Mesendoderm (in vitro differentiated cells): ENCODE measurements at regions not wholly inside any gene's neighbourhood (a gene's known extent, or its start where the extent isn't known, plus 50 kb on each side); places are given as distances from the start of the nearest gene placed in this dataset.

Experiments
- DNase-seq: peaks from one replicate; pipeline ENCODE4 v3.0.0; 2013
- H2AK5ac ChIP-seq: 2 replicates; pipeline ENCODE4 v1.6.1; 2013; ENCODE audit warnings: low read length, inconsistent platforms
- H2BK120ac ChIP-seq: 2 replicates; pipeline ENCODE4 v1.6.1; 2013; ENCODE audit warnings: low read depth, mild to moderate bottlenecking, low read length, moderate library complexity, mixed read lengths
- H2BK15ac ChIP-seq: replicated peaks from 2 replicates; pipeline ENCODE4 v1.6.1; 2013; ENCODE audit warnings: low read depth, mild to moderate bottlenecking, moderate library complexity
- H2BK5ac ChIP-seq: 2 replicates; pipeline ENCODE4 v1.6.1; 2013; ENCODE audit warnings: low read length, inconsistent platforms
- H3K18ac ChIP-seq: 2 replicates; pipeline ENCODE4 v1.6.1; 2013; ENCODE audit warnings: mild to moderate bottlenecking, low read length, mixed read lengths
- H3K23ac ChIP-seq: one replicate; pipeline ENCODE4 v1.6.1; 2013; ENCODE audit warnings: low read length
- H3K27ac ChIP-seq: 2 replicates; pipeline ENCODE4 v1.5.1; 2013; ENCODE audit warnings: low read depth, mild to moderate bottlenecking, inconsistent platforms, low read length, moderate library complexity
- H3K27me3 ChIP-seq: 2 replicates; pipeline ENCODE4 v1.6.1; 2013; ENCODE audit warnings: low read length, control low read depth, mild to moderate bottlenecking, inconsistent platforms; ENCODE audit not compliant: insufficient read depth, poor library complexity
- H3K36me3 ChIP-seq: 2 replicates; pipeline ENCODE4 v1.6.1; 2013; ENCODE audit warnings: low read length, inconsistent platforms; ENCODE audit not compliant: control insufficient read depth, insufficient read depth
- H3K4ac ChIP-seq: one replicate; pipeline ENCODE4 v1.6.1; 2013; ENCODE audit warnings: low read depth, mild to moderate bottlenecking, low read length, moderate library complexity
- H3K4me1 ChIP-seq: 2 replicates; pipeline ENCODE4 v1.6.1; 2013; ENCODE audit warnings: low read depth, low read length, inconsistent platforms; ENCODE audit not compliant: control insufficient read depth
- H3K4me2 ChIP-seq: 2 replicates; pipeline ENCODE4 v1.6.1; 2013; ENCODE audit warnings: low read length
- H3K4me3 ChIP-seq: 2 replicates; pipeline ENCODE4 v1.5.1; 2013; ENCODE audit warnings: mild to moderate bottlenecking, low read length
- H3K56ac ChIP-seq: one replicate; pipeline ENCODE4 v1.6.1; 2013; ENCODE audit warnings: low read length
- H3K79me1 ChIP-seq: 2 replicates; pipeline ENCODE4 v1.6.1; 2013; ENCODE audit warnings: low read length, inconsistent platforms
- H3K79me2 ChIP-seq: 2 replicates; pipeline ENCODE4 v1.6.1; 2013; ENCODE audit warnings: mild to moderate bottlenecking, low read length; ENCODE audit not compliant: control insufficient read depth, insufficient read depth
- H3K9ac ChIP-seq: 2 replicates; pipeline ENCODE4 v1.6.1; 2013; ENCODE audit warnings: low read length, inconsistent platforms
- H4K5ac ChIP-seq: one replicate; pipeline ENCODE4 v1.6.1; 2013; ENCODE audit warnings: low read length
- H4K8ac ChIP-seq: one replicate; pipeline ENCODE4 v1.6.1; 2013; ENCODE audit warnings: low read depth, mild to moderate bottlenecking, control low read depth, low read length, moderate library complexity
- WGBS: extraction: QIAGEN DNeasy Blood & Tissue Kit; methylation state at CpG from one replicate; pipeline ENCODE4 v1.1.7; 2013; ENCODE audit warnings: low lambda C conversion rate, missing lambda C conversion rate; ENCODE audit not compliant: insufficient coverage; ENCODE audit errors: extremely low coverage; 5-methylcytosine and 5-hydroxymethylcytosine counted together

GRCh38 chr5:54766748-54767147 is 218.6 kb downstream of the ESM1 start:
- H2BK120ac ChIP-seq, result no peak overlapping the region
- DNase-seq, result peak; percentile 27
- H2BK5ac ChIP-seq, result no peak overlapping the region
- H3K27ac ChIP-seq, result no peak overlapping the region
- no peaks in the 10 kb centered on the region for H3K79me1 ChIP-seq
- no peak overlapping the region for H3K9ac ChIP-seq
- no peaks in the 10 kb centered on the region for H3K79me2 ChIP-seq
- H3K4me1 ChIP-seq, result no peaks in the 10 kb centered on the region
- no peak overlapping the region for H3K4ac ChIP-seq
- no peak overlapping the region for H2BK15ac ChIP-seq
- H2AK5ac ChIP-seq, result no peak overlapping the region
- H3K27me3 ChIP-seq, result no peaks in the 10 kb centered on the region
- H3K23ac ChIP-seq, result no peak overlapping the region
- H4K5ac ChIP-seq, result no peak overlapping the region
- no CpG with 5 or more reads among the region's 1 CpG for WGBS
- no peak overlapping the region for H4K8ac ChIP-seq
- H3K4me3 ChIP-seq, result no peak overlapping the region
- H3K4me2 ChIP-seq, result no peak overlapping the region
- no peak overlapping the region for H3K56ac ChIP-seq
- H3K18ac ChIP-seq, result no peak overlapping the region
- H3K36me3 ChIP-seq, result no peaks in the 10 kb centered on the region

GRCh38 chr5:54765165-54766028 is 220.0 kb downstream of the ESM1 start:
- H2BK120ac ChIP-seq, result no peak overlapping the region
- WGBS, result no CpG with 5 or more reads among the region's 5 CpGs

GRCh38 chr5:54764102-54765090 is 221.0 kb downstream of the ESM1 start:
- Histone ChIP-seq H3K27ac (no peak overlapping the region), H2AK5ac (no peak overlapping the region), H2BK120ac (no peak overlapping the region), H3K4me1 (no peaks in the 10 kb centered on the region), H4K8ac (no peak overlapping the region), H2BK5ac (no peak overlapping the region), H3K4me2 (no peak overlapping the region), H4K5ac (no peak overlapping the region), H3K56ac (no peak overlapping the region), H3K18ac (no peak overlapping the region), H3K79me2 (no peaks in the 10 kb centered on the region), H3K23ac (no peak overlapping the region), H3K79me1 (no peaks in the 10 kb centered on the region), H2BK15ac (no peak overlapping the region), H3K4me3 (no peak overlapping the region), H3K36me3 (no peaks in the 10 kb centered on the region), H3K4ac (no peak overlapping the region), H3K27me3 (no peaks in the 10 kb centered on the region), H3K9ac (no peak overlapping the region)
- DNase-seq, result no peak
- WGBS, result no CpG with 5 or more reads among the region's 5 CpGs

More at GRCh38 chr5:54765165-54766028, 220.0 kb downstream of the ESM1 start:
- no peak overlapping the region for H3K4me2 ChIP-seq
- no peak overlapping the region for H3K4ac ChIP-seq
- H3K79me2 ChIP-seq, result no peaks in the 10 kb centered on the region
- no peak overlapping the region for H3K23ac ChIP-seq
- H3K36me3 ChIP-seq, result no peaks in the 10 kb centered on the region
- no peaks in the 10 kb centered on the region for H3K27me3 ChIP-seq
- no peaks in the 10 kb centered on the region for H3K79me1 ChIP-seq
- H3K18ac ChIP-seq, result no peak overlapping the region
- no peak overlapping the region for H2BK15ac ChIP-seq
- no peak overlapping the region for H4K5ac ChIP-seq
- no peaks in the 10 kb centered on the region for H3K4me1 ChIP-seq
- H2BK5ac ChIP-seq, result no peak overlapping the region
- H2AK5ac ChIP-seq, result no peak overlapping the region
- no peak overlapping the region for H3K27ac ChIP-seq
- no peak overlapping the region for H3K4me3 ChIP-seq
- H4K8ac ChIP-seq, result no peak overlapping the region
- no peak for DNase-seq
- no peak overlapping the region for H3K9ac ChIP-seq
- no peak overlapping the region for H3K56ac ChIP-seq

- no peaks in the 10 kb centered on the region for H3K79me1 ChIP-seq
- H4K5ac ChIP-seq, result no peak overlapping the region
- no peak overlapping the region for H2BK5ac ChIP-seq
- no peak overlapping the region for H3K4ac ChIP-seq
- H3K56ac ChIP-seq, result no peak overlapping the region
- no peak overlapping the region for H2BK15ac ChIP-seq
- no peak overlapping the region for H2AK5ac ChIP-seq
- no peak overlapping the region for H3K18ac ChIP-seq
- no peak overlapping the region for H3K9ac ChIP-seq
- H3K36me3 ChIP-seq, result no peaks in the 10 kb centered on the region
- WGBS, result no CpG with 5 or more reads among the region's 2 CpGs
- H4K8ac ChIP-seq, result no peak overlapping the region
- DNase-seq, result no peak
- no peak overlapping the region for H3K27ac ChIP-seq
- no peak overlapping the region for H3K23ac ChIP-seq
- H2BK120ac ChIP-seq, result no peak overlapping the region
- H3K4me3 ChIP-seq, result no peak overlapping the region
- no peaks in the 10 kb centered on the region for H3K79me2 ChIP-seq
- no peak overlapping the region for H3K4me2 ChIP-seq
- no peaks in the 10 kb centered on the region for H3K27me3 ChIP-seq
- no peaks in the 10 kb centered on the region for H3K4me1 ChIP-seq
These were observed 224.1 kb downstream of the ESM1 start for GRCh38 chr5:54761213-54761701.

- H3K79me2 ChIP-seq, result no peaks in the 10 kb centered on the region
- no peak overlapping the region for H2BK120ac ChIP-seq
- H3K4ac ChIP-seq, result no peak overlapping the region
- H2AK5ac ChIP-seq, result no peak overlapping the region
- no peaks in the 10 kb centered on the region for H3K79me1 ChIP-seq
- H4K5ac ChIP-seq, result no peak overlapping the region
- no peaks in the 10 kb centered on the region for H3K4me1 ChIP-seq
- no CpG with 5 or more reads among the region's 6 CpGs for WGBS
- no peak overlapping the region for H3K18ac ChIP-seq
- no peak overlapping the region for H4K8ac ChIP-seq
- H2BK15ac ChIP-seq, result no peak overlapping the region
- DNase-seq, result no peak
- no peak overlapping the region for H2BK5ac ChIP-seq
- no peak overlapping the region for H3K27ac ChIP-seq
- H3K9ac ChIP-seq, result no peak overlapping the region
- no peaks in the 10 kb centered on the region for H3K36me3 ChIP-seq
- H3K4me3 ChIP-seq, result no peak overlapping the region
- no peak overlapping the region for H3K4me2 ChIP-seq
- no peaks in the 10 kb centered on the region for H3K27me3 ChIP-seq
- H3K56ac ChIP-seq, result no peak overlapping the region
- H3K23ac ChIP-seq, result no peak overlapping the region
These were observed 225.0 kb downstream of the ESM1 start for GRCh38 chr5:54760182-54760935.
